IMR-90 (cell line): ENCODE measurements at regions not wholly inside any gene's neighbourhood (a gene's known extent, or its start where the extent isn't known, plus 50 kb on each side); places are given as distances from the start of the nearest gene placed in this dataset.

ENCODE experiments used
- BHLHE40 ChIP-seq: fragments of 150-350 bp; IDR thresholded peaks from 2 replicates; pipeline ENCODE4 v1.6.1; 2016; ENCODE audit warnings: mild to moderate bottlenecking, low read depth, low read length
- MAZ ChIP-seq: IDR thresholded peaks from 2 replicates; pipeline ENCODE4 v1.6.1; 2012; ENCODE audit warnings: low read depth, mild to moderate bottlenecking, low read length, improper control_type of control experiment, moderate library complexity, borderline replicate concordance
- RCOR1 ChIP-seq: IDR thresholded peaks from 2 replicates; pipeline ENCODE4 v1.6.1; 2012; ENCODE audit warnings: mild to moderate bottlenecking, low read length, improper control_type of control experiment; ENCODE audit not compliant: insufficient replicate concordance
- TF ChIP-seq, protein P1 (sequence below): conservative IDR thresholded peaks from 2 replicates; pipeline ENCODE4 v1.5.1; 2012; ENCODE audit warnings: mild to moderate bottlenecking, low read depth, low read length, improper control_type of control experiment

DNA sequence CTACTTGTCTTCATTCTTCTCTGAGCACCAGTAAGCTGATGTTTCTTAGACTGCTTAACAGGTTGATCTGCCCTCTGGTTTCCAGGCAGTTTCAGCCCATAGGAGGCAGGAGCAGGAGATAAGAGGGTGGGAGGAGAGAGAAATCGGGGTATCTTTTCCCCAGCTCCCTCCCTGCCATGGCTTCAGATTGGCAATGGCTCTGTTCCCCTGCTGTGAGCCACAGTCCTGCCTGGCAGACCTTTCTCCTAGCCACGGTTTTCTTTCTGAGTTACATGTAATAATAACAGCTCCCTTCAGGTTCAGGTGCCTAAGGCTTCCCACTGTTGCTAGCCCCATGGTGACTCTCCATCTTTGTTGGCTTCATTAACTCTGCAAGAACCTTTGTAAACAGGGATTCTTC lies 115.3 kb downstream of the CD83 start:
- TF ChIP-seq MAZ (no peak), BHLHE40 (no peak), RCOR1 (no peak)
- TF ChIP-seq, protein P1, sequence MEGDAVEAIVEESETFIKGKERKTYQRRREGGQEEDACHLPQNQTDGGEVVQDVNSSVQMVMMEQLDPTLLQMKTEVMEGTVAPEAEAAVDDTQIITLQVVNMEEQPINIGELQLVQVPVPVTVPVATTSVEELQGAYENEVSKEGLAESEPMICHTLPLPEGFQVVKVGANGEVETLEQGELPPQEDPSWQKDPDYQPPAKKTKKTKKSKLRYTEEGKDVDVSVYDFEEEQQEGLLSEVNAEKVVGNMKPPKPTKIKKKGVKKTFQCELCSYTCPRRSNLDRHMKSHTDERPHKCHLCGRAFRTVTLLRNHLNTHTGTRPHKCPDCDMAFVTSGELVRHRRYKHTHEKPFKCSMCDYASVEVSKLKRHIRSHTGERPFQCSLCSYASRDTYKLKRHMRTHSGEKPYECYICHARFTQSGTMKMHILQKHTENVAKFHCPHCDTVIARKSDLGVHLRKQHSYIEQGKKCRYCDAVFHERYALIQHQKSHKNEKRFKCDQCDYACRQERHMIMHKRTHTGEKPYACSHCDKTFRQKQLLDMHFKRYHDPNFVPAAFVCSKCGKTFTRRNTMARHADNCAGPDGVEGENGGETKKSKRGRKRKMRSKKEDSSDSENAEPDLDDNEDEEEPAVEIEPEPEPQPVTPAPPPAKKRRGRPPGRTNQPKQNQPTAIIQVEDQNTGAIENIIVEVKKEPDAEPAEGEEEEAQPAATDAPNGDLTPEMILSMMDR, result no peak
